KG1 (cell line): ENCODE measurements at regions not wholly inside any gene's neighbourhood (a gene's known extent, or its start where the extent isn't known, plus 50 kb on each side); places are given as distances from the start of the nearest gene placed in this dataset.

Experiments used
- DNase-seq: peaks from one replicate; lab custom pipeline; 2025; lab: John Stamatoyannopoulos, UW

DNA sequence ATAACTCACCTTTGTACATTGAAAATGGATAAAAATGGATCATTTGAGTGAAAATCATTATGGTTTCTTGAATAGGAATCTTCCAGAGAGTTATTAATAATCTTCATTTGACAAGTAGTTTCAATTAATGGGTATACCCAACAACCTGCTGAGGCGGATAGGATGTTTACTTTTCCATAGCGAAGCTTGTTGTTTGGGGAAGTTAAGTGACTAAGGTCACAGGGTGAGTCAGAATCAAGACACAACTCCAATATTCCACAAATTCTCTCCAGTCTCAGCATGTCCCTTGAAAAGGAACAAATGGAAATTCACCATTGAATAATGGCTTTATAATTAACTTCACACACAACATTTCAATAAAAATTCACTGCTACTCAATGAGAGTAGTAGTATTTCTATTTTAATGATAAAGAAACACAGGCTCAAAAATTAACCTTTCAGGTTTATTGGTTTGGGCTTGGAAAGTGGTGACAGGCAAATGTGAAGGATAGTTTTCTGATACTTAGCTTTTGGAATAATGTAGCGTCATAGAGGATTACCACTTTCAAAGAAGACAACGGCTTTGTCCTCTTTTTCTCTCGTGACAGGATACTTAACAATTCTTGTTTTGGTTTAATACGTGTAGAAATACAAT is 211.3 kb downstream of the GPD2 start:
- no peak for DNase-seq

DNA sequence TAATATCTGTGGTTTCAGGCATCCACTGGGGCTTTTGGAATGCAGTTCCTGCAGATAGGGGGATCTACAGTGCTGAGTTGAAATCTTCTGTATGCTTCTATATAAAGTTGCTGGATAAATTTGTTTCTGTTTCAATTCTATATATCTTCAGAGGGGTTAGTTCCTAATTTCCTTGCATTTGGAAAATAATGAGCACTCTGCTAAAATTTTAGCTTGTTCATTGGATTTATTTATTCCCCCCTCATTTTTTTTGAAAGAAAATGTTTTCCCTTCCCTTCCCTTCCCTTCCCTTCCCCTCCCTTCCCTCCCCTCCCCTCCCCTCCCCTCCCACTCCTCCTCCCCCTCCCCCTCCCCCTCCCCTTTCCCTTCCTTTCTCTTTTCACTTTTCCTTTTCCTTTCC is 212.3 kb downstream of the GPD2 start:
- DNase-seq, result no peak

DNA sequence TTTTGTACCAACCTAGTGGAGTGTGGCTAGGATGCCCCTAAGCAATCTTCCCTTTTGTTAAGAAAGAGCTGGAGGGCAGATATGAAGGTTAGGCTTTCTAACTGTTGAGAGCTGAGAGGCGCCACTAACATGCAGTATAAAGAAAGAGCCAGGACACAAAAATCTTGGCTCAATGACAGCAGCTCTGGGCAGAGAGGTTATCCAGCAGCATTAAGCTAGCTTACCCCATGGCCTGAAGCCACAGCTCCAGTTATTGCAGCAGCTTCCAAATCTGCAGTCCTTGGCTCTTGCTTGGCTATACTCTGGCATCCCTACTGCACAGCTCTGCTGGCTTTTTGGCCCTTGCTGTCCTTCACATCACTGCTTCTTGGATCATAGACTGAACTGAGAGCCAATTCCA is 213.4 kb downstream of the GPD2 start:
- no peak for DNase-seq

DNA sequence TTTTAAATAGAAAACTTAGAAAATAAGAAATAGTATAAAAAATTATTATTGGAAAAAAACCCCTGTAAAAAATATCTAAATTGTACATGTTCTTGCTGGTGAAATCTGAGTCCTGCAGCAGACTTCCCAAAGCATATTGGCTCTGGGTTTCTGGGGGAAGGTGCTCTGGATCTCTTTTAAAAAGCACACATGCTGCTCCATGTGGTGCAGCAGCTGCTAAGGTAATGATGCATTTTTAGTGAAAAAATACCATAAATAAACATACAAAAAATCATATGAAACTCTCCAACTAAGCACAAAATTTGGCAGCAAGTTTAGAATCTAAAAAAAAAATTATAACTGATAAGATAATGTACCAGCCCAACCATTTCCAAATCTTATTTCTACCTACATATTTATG is 216.5 kb downstream of the GPD2 start:
- DNase-seq, result no peak

DNA sequence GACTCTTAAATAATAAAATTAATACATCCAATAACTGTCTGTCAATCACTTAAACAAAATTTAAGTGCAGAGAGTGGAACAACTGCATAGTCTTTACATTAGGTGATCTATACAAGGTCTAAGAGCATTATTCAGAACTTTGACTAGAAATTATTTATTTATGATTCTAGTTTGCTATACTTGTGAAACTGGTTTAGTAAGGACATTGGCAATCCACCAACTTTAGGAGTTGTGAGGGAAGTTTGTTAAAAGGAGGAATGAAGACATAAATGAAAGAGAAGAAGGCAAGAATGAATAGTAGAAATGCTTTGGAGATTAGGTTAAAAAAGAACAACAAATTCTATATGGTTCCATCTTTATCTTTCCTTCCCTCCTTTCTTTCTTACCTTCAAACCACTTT is 217.5 kb downstream of the GPD2 start:
- DNase-seq, result no peak

DNA sequence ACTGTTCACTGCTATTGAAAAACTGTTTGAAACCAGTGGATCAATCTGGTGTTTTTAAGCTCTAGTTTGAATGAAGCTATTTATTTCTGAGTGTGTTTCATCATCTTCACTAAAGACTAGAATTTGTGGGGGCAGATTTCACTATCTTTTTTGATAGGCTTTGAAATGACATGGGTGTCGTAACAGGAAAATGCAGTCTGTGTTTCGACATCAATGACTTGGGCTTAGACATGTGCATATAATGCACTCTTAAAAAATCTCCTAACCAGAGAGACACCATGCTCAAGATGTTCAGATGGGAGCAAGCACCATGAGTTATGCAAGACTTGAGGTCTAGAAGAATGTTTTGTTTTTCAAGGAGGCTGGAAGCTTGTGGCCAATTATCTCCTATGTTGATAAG is 221.6 kb downstream of the GPD2 start:
- no peak for DNase-seq

DNA sequence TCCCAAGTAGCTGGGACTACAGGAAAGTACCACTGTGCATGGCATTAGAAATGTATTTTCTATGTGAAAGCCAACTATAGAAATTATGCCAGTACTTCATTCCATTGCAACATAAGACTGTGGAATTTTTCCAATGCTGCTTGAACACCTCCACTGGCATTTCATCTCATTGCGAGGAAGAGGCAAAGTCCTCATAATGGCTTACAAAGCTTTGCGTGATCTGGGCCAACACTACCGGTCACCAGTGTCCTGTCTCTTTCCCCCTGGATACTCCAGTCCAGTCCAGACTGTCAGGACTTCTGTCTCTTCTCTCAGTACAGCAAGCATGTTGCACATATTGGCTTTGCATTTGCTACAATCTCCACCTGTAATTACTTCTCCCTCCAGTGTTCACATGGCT is 223.5 kb downstream of the GPD2 start:
- no peak for DNase-seq

DNA sequence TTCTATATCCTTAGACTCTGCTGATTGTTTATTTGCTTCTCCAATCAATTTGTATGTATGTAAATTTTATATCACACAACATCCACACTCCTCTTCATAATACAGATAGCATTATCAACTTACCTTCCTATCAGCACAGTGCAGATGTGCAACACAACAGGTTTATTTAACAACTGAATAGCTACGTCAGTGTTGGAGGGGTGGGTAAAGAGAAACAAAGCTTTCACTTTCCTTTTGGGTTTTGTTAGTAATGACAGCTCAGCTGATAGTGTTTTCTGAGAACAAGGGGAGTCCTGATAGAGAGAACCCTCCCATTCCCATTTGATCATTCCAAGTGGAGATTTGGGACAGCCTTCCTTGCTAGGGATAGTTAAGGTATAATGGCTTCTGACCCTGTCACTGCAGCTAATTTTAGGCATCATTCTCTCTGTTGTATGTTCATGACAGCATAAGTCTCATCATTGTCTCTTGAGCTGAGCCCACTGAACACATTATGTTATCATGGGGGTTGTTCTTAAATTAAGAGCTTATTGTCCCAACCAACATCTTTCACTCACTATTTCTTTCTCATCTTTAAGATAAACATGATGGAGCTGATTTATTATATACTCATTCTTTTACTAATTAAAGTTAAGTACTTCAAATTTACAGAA is 227.7 kb downstream of the GPD2 start:
- DNase-seq, result no peak

DNA sequence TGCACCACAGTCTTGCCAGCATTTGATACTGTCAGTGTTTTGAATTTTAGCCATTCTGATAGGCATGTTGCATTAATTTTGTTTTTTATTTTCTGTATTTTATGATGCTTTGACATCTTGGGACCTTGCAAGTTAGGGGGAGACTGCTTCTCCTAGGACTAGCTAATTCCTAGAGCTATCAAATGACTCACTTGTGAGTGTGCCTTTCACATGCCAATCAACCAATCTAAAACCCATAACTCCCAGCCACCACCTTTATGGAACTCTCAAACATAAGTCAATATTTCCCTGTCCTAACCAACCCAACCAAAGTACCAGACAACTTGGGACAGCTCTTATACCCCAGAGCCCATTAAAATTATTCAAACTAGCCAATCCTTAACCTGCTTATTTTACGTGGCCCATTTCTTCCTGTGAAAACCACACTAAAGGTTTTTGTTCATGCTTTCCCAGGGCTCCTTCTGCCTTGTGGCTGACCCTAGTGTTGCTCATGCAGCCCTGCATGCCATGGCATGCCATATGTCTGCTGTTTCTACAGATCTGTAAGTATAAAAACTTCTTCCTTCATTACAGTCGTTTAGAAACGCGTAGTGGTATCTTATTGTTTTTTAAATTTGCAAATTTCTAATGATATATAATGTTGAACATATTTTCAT is 230.1 kb downstream of the GPD2 start:
- DNase-seq, result no peak

DNA sequence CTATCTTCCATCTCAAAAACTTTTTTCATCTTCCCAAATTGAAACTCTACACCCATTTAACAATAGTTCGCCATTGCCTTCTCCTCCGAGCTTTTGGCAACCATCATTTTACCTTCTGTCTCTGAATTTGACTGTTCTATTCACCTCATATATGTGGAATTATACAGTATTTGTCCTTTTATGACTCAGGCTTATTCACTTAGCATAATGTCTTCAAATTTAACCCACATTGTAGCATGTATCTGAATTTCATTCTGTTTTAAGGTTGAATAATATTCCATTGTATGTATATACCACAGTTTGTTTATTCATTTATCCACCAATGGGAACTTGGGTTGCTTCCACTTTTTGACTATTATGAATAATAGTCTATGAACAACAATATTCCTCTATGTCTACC is 233.9 kb downstream of the GPD2 start:
- no peak for DNase-seq

DNA sequence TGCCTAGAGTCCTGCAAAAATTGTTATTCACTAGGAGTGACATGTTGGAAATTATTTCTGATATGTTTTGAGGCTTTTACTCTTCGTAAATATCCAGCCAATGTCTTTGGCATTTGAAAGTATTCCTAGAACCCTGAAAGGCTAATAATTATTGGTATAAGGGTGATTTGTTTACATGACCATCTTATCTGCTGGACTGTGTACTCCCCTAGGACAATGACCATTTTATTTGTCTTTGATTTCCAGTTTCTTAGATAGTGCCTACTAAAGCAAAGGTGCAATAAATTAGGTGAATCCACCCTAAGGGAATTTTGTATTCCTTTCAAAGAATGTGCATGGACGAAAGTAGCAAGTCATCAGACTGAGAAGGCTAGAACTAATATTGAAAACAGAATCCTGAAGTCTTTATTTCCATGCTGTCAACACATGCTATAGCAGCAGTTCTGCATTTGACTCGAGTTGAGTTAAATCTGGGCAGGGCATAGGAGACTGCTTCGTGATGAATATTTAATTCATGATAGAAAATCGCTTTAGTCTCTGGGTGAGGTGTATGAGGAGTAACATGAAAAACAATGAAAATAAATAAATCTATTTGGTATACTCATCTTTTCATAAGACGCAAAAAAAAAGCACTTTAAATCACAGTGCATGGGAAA is 235.7 kb downstream of the GPD2 start:
- no peak for DNase-seq

DNA sequence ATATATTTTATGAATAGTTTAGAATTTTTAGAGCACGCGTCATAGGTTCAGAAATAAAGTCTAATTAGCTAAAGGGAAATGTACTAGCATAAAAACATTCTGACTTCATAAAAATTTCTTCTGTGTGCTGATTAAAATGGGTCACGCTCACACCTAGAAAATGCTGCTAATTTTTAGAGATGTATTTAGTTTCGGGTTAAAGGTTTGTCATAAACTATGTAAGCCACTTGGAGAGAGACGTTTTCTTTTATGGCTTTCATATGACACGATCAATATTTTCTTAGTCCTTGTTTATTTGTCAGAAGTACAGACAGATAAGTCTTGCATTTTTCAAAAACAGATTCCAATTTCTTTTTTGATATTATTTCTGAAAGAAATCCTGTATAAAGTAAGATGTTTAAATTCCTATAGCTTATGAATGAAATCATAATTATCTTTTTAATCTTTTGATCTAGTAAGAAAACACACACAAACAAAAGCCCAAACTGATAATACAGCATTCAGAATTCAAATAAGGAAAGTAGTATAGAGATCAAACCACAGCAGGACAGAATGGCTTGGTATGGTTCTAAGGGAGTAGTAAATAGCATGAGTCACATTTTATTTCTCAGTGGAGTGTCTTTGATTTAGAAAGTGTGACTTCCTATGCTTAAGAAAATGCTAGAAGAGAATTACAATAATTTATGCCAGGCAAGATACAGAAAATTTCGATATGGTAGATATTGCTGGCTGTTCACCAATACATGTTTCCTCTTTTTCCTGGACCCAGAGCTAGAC is 236.6 kb downstream of the GPD2 start:
- no peak for DNase-seq

DNA sequence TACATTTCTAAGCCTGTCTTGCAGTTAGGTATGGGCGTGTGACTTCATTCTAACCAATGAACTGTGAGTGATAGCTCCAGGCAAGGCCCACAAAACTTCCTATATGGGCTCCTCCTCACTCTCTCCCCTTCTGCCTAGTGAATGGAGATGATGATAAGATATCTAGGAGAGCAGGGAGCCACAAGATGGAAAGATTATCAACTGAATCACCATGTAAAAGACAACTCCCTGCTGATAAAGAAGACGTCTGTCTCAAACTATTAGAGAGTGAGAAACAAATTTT is 237.1 kb downstream of the GPD2 start:
- DNase-seq, result no peak

DNA sequence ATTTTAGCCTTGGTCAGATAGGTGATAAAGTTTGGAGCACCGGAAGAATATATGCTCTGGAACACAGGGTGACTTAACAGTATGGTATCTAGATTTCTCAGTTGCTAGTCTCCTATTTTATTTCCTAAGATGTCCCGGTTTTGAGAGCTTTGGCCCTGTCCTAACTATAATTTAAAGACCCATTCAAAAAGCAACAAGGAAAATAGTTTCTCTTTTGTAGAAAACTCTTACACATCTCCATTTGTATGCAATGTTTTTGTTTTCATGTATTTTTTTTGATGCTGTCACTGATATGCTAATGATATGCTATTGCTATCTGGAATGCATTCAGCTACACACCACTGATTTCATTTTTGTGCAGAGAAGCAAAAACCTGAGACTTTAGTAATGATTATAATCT is 237.8 kb downstream of the GPD2 start:
- DNase-seq, result no peak

DNA sequence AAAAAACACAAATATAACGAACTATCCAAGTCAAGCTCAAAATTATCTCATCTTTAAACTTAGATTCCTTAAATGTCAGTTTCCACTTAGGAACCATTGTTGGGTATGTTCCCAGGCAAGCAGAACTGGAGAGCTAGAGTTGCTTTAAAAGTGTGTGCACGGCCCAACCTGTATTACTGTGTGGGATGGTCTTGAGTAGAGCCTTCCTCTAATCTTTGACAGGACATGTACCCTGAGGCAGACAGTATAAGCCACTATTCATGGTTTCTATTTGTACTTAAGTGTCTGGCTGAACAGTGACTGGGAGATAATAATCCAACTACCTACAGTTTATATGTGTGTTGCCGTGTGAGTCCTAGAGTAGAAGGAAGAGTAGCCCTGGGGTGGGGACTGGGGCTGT is 239.7 kb downstream of the GPD2 start:
- no peak for DNase-seq

DNA sequence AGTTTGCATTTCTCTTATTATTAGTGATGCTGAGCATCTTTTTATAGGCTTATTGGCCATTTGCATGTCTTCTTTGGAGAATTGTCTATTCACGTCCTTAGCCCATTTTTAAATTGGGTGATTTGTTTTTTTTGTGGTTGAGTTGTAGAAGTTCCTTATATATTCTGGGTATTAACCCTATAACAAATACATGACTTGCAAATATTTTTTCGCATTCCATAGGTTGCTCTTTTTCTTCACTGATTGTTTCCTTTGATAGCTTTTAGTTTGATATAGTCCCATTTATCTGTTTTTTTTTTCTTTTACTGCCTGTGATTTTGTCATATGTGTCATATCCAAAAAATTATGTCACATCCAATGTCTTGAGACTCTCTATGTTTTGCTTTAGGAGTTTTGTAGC is 243.6 kb downstream of the GPD2 start:
- no peak for DNase-seq

DNA sequence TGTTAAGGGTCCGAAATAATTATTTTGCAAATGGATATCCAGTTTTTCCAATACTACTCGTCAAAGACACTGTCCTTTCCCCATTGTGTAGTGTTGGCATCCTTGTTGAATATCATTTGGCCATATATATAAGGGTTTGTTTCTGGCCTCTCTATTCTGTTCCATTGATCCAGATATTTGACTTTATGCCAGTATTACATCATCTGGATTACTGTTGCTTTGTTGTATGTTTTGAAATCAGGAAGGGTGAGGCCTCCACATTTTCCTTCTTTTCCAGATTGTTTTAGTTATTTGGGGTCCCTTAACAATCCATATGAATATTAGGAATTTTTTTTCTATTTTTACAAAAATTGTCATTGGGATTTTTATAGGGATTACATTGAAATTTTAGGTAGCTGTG is 244.1 kb downstream of the GPD2 start:
- no peak for DNase-seq

DNA sequence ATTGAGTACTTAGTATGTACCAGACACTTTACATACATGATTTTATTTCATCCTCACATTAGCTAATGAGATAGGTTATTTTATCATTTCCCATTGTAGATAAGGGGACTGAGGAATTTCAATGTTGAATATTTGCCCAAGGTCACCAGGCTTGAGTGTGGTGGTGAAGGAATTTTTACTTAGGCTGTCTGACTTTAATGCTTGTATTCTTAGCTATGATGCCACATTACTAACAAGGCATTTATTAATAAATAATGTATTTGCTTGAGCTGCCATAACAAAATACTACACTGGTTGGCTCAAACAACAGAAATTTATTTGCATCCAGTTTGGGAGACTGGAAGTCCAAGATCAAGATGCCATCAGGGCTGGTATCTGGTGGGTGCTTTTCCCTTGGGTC is 250.9 kb downstream of the GPD2 start:
- DNase-seq, result no peak

DNA sequence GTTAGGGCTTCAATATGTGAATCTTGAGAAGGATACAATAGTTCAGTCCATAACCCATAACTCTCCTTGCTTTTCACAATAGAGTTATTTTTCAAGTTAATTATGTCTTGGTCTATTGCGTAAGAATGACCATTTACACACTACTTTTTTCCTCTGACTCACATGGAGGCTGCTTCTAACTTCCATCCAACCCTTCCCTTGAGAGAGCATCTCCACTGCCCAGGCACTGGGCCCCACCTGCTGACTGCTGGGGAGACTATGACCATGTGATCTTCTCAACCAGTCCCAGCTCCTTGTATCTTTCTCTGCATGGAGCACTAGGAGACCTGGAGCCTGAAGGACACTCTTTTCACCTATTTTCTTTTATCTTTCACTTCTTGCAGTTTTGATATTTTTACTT is 251.5 kb downstream of the GPD2 start:
- DNase-seq, result no peak

DNA sequence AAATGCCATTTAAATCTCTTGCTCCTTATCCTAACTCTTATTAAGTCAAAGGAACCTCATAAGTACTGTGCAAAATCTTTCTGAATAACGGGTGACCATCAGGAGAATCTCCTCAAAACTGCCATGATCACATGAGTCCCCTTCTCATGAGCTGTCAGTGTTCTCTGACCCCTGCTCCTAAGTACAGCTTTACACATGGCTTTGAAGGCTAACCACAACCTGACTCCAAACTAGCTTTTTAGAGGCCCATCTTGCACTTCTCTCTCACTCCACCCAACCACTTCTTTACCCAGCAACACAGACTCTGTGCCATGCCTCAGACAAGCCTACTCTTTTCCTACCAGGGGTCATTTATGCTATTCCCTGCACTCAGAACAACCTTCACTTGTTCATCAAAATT is 253.8 kb downstream of the GPD2 start:
- no peak for DNase-seq

DNA sequence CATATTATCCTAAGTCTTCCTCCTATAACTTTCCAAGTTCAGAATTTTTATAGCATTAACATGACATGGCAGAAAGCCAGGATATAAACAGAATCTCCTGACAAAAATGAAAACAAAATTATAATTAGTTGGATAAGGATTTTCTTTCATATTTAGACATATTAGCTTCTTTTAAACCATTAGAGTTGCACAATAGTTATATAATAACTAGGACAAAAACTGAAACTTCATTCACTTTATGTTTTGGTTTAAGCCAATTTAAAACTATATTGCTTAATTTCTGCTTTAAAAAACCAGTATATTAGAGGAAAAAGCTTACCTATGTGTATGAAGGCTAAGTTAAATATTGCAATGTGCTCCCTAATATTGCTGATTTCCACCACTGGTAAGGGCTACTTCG is 254.8 kb downstream of the GPD2 start:
- no peak for DNase-seq

DNA sequence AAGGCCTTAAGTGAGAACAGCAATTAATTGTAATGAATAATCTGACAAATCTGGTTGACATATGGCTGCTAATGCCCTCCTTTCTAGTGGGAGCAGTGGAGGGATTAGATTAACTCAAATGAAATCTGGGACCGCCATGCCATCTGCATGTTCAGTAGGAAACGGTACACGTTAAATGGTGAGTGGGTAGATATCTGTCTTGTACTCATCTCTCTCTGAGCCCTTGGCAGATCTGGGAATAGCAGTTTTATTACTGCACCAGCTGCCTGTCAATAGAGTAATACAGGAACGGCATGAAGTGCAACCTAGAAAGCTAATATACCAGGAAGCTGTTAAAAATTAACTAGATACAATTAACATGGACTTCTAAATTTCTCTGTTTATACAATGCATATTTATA is 258.8 kb downstream of the GPD2 start:
- DNase-seq, result no peak

DNA sequence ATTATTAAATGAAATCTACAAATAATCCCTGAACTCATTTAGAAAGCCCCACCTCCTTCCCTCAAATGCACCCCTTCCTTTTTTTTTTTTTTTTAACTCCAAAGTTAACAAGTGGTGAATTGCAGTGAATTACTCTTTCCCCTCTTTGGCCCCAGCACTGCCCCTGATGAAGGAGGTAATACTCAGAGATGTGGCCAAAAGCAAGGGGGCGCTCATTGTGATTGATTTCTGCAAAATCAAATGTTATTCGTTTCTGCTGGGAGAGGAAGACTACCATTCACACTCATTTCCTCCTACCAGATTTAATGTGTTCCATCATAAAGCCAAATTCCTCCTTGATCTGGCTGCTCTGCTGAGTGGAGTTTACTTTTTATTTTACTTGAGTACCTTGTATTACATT is 259.4 kb downstream of the GPD2 start:
- DNase-seq, result no peak
